ENCODE measurements at regions not wholly inside any gene's neighbourhood (a gene's known extent, or its start where the extent isn't known, plus 50 kb on each side); places are given as distances from the start of the nearest gene placed in this dataset.

GRCh38 chr2:221231511-221231910 lies 340.6 kb downstream of the EPHA4 start:
- no peak for TF ChIP-seq CTCF (IDR thresholded peaks at IDR 0.05 in 8 of 11, conservative IDR thresholded peaks at IDR 0.05 in 3 of 11)
- no peak for TF ChIP-seq POLR2A (IDR thresholded peaks at IDR 0.05)
